KMS-11 (cell line): ENCODE measurements at regions not wholly inside any gene's neighbourhood (a gene's known extent, or its start where the extent isn't known, plus 50 kb on each side); places are given as distances from the start of the nearest gene placed in this dataset.

Source experiments
- H2AFZ ChIP-seq: fragments of 200-600 bp; sonication (generic); 2 replicates; pipeline ENCODE4 v1.6.1; 2016; ENCODE audit warnings: antibody characterized with exemption, mixed run types, low read depth
- H3K27ac ChIP-seq: fragments of 200-600 bp; sonication (generic); 2 replicates; pipeline ENCODE4 v1.6.1; 2016; ENCODE audit warnings: mild to moderate bottlenecking, mixed run types
- H3K27me3 ChIP-seq: fragments of 200-600 bp; sonication (generic); 2 replicates; pipeline ENCODE4 v1.6.1; 2017; ENCODE audit warnings: mild to moderate bottlenecking, low read depth, mixed run types, moderate library complexity; ENCODE audit not compliant: insufficient read depth
- H3K36me3 ChIP-seq: fragments of 200-600 bp; sonication (generic); 2 replicates; pipeline ENCODE4 v1.6.1; 2017; ENCODE audit warnings: mild to moderate bottlenecking, mixed run types; ENCODE audit not compliant: insufficient read depth
- H3K4me1 ChIP-seq: fragments of 200-600 bp; sonication (generic); 2 replicates; pipeline ENCODE4 v1.6.1; 2016; ENCODE audit warnings: mild to moderate bottlenecking, low read depth, mixed run types; ENCODE audit not compliant: poor library complexity, severe bottlenecking
- H3K4me2 ChIP-seq: fragments of 200-600 bp; sonication (generic); 2 replicates; pipeline ENCODE4 v1.7.0; 2016; ENCODE audit warnings: mild to moderate bottlenecking, mixed run types
- H3K4me3 ChIP-seq: fragments of 200-600 bp; sonication (generic); IDR thresholded peaks from 2 replicates; pipeline ENCODE4 v1.6.1; 2017; ENCODE audit warnings: low read depth, low read length, mixed read lengths; ENCODE audit not compliant: insufficient read depth
- H3K79me2 ChIP-seq: fragments of 200-600 bp; sonication (generic); 2 replicates; pipeline ENCODE4 v1.6.1; 2016; ENCODE audit warnings: low read depth, mixed run types; ENCODE audit not compliant: insufficient read depth
- H3K9ac ChIP-seq: fragments of 200-600 bp; sonication (generic); 2 replicates; pipeline ENCODE4 v1.6.1; 2016; ENCODE audit warnings: mild to moderate bottlenecking, mixed run types
- H4K20me1 ChIP-seq: fragments of 200-600 bp; sonication (generic); 2 replicates; pipeline ENCODE4 v1.6.1; 2016; ENCODE audit warnings: mild to moderate bottlenecking, mixed run types; ENCODE audit not compliant: insufficient read depth
- TF ChIP-seq, protein P1 (sequence below): fragments of 200-600 bp; sonication (generic); conservative IDR thresholded peaks from 2 replicates; pipeline ENCODE4 v1.6.1; 2017; ENCODE audit warnings: low read depth, mild to moderate bottlenecking, antibody characterized with exemption, low read length, moderate library complexity, mixed read lengths

DNA sequence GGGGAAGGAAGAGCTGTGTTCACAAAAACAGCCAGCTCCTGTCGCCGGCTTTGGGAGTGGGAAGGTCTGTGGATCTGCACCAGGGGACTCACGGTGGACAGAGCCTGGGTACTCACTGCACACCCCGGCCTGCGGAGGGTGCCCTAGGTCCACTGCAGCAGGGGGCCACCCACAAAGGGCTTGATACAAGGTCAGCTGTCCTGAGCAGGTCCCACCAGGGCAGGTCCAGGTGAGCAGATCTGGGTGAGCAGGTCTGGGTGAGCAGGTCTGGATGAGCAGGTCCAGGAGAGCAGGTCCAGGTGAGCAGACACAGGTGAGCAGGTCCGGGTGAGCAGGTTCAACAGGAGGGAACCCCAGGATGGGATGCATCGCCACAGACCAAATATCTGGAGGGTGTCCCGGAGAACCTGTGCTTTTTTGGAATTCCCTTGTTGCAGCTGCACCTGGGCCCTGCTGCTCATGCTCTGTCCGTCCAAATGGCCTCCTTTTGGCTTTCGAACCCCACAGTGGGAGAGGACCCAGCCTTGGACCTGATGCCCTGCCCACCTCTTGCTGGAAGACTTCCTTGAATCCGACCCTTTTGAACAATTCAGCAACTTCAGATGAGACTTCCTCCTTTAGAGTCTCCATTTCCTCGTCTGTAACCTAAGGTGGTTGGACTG is 485.3 kb downstream of the TBC1D22A start:
- Histone ChIP-seq H3K4me2 (no peak overlapping the region), H3K79me2 (no peaks in the 10 kb centered on the region), H3K9ac (no peak overlapping the region), H2AFZ (no peak overlapping the region), H3K27ac (no peak overlapping the region), H3K27me3 (no peaks in the 10 kb centered on the region), H3K4me3 (no peak overlapping the region), H3K36me3 (no peaks in the 10 kb centered on the region), H4K20me1 (no peaks in the 10 kb centered on the region), H3K4me1 (no peaks in the 10 kb centered on the region)
- TF ChIP-seq, protein P1, sequence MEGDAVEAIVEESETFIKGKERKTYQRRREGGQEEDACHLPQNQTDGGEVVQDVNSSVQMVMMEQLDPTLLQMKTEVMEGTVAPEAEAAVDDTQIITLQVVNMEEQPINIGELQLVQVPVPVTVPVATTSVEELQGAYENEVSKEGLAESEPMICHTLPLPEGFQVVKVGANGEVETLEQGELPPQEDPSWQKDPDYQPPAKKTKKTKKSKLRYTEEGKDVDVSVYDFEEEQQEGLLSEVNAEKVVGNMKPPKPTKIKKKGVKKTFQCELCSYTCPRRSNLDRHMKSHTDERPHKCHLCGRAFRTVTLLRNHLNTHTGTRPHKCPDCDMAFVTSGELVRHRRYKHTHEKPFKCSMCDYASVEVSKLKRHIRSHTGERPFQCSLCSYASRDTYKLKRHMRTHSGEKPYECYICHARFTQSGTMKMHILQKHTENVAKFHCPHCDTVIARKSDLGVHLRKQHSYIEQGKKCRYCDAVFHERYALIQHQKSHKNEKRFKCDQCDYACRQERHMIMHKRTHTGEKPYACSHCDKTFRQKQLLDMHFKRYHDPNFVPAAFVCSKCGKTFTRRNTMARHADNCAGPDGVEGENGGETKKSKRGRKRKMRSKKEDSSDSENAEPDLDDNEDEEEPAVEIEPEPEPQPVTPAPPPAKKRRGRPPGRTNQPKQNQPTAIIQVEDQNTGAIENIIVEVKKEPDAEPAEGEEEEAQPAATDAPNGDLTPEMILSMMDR: no peak

DNA sequence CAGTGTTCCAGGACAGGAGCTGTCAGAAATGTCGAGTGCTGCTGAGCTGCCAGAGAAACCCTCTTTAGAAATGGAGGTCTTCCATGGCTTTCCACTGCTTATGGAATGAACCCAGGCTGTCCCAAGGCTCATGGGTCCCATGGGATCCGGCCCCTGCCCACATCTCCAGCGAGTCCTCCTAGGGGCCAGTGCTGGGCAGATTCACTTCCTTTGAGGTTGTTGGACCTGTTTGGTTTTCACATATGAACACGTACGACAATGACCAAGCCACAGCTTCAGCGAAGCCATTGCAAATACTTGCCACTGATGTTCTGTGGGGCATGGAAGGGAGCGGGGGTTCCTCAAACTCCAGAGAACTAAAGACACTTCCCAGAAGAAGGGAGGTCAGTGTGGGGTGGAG is 483.3 kb downstream of the TBC1D22A start:
- H3K79me2 ChIP-seq: no peaks in the 10 kb centered on the region
- H3K4me1 ChIP-seq: no peaks in the 10 kb centered on the region
- H3K4me3 ChIP-seq: no peak overlapping the region
- no peaks in the 10 kb centered on the region for H4K20me1 ChIP-seq
- no peak overlapping the region for H3K9ac ChIP-seq
- no peak overlapping the region for H3K4me2 ChIP-seq
- TF ChIP-seq, protein P1: no peak
- no peaks in the 10 kb centered on the region for H3K27me3 ChIP-seq
- no peak overlapping the region for H2AFZ ChIP-seq
- H3K36me3 ChIP-seq: no peaks in the 10 kb centered on the region
- no peak overlapping the region for H3K27ac ChIP-seq

DNA sequence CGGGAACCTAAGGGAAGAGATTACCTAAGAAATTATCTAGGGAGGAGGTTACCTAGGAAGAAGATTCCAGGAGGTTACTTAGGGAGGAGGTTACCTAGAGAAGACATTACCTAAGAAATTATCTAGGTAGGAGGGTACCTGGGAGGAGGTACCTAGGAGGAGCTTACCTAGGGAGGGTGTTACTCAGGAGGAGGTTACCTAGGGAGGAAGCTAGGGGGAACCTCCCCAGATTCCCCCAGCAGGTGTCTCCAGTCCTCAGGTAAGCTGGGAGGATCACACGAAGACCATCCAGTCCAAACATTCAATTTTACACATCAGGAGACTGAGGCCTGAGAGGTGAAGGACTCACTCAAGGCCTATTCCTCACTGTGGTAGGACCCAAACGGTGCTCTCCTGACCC is 482.8 kb downstream of the TBC1D22A start:
- H4K20me1 ChIP-seq: no peaks in the 10 kb centered on the region
- no peaks in the 10 kb centered on the region for H3K4me1 ChIP-seq
- H3K36me3 ChIP-seq: no peaks in the 10 kb centered on the region
- no peak overlapping the region for H3K27ac ChIP-seq
- TF ChIP-seq, protein P1: no peak
- no peaks in the 10 kb centered on the region for H3K79me2 ChIP-seq
- no peak overlapping the region for H2AFZ ChIP-seq
- no peaks in the 10 kb centered on the region for H3K27me3 ChIP-seq
- H3K9ac ChIP-seq: no peak overlapping the region
- no peak overlapping the region for H3K4me2 ChIP-seq
- no peak overlapping the region for H3K4me3 ChIP-seq

DNA sequence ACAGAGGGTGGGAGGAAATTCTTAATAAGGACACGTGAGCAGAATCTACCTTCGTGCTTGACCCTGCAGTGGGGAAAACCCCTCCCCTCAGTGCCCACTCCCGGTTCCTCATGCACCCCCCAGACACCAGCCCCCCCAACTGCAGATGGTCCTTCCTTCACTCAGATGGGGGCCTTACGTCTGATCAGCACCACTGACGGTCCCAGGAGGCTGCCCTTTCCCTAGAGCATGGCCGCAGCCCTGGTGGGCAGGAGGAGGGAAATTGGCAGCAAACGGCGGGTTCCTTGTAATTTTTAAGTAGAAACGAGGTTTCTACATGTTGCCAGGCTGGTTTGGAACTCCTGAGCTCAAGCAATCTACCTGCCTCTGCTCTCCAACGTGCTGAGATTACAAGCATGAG is 477.7 kb downstream of the TBC1D22A start:
- H2AFZ ChIP-seq: no peak overlapping the region
- H3K4me3 ChIP-seq: no peak overlapping the region
- TF ChIP-seq, protein P1: no peak
- H3K79me2 ChIP-seq: no peaks in the 10 kb centered on the region
- H3K27ac ChIP-seq: no peak overlapping the region
- no peaks in the 10 kb centered on the region for H4K20me1 ChIP-seq
- no peak overlapping the region for H3K9ac ChIP-seq
- H3K36me3 ChIP-seq: no peaks in the 10 kb centered on the region
- H3K4me1 ChIP-seq: no peaks in the 10 kb centered on the region
- H3K27me3 ChIP-seq: no peaks in the 10 kb centered on the region
- H3K4me2 ChIP-seq: no peak overlapping the region
